ENCODE measurements at regions not wholly inside any gene's neighbourhood (a gene's known extent, or its start where the extent isn't known, plus 50 kb on each side); places are given as distances from the start of the nearest gene placed in this dataset.
A peak's percentile ranks its signal among the peaks of the same experiment; 100 is the strongest.

GRCh38 chr12:124457287-124458219 is 109.9 kb downstream of the NCOR2 start:
- peak; percentile 76 for DNase-seq

GRCh38 chr12:124456652-124457152 is 110.7 kb downstream of the NCOR2 start:
- peak; percentile 67 for DNase-seq

- no peak for DNase-seq
These were observed 111.2 kb downstream of the NCOR2 start for GRCh38 chr12:124456133-124456651.

- no peak for DNase-seq
These were observed 112.1 kb downstream of the NCOR2 start for GRCh38 chr12:124455336-124455735.

- DNase-seq: peak; percentile 20
These were observed 112.7 kb downstream of the NCOR2 start for GRCh38 chr12:124454735-124455134.

GRCh38 chr12:124454352-124454725 is 113.1 kb downstream of the NCOR2 start:
- no peak for DNase-seq

GRCh38 chr12:124453419-124454351 is 113.7 kb downstream of the NCOR2 start:
- DNase-seq: peak; percentile 88

- no peak for DNase-seq
These were observed 114.7 kb downstream of the NCOR2 start for GRCh38 chr12:124452576-124453331.

GRCh38 chr12:124451637-124452243 is 115.7 kb downstream of the NCOR2 start:
- no peak for DNase-seq

GRCh38 chr12:124451016-124451415 is 116.4 kb downstream of the NCOR2 start:
- DNase-seq: no peak

- no peak for DNase-seq
These were observed 117.0 kb downstream of the NCOR2 start for GRCh38 chr12:124450376-124450750.

- no peak for DNase-seq
These were observed 117.6 kb downstream of the NCOR2 start for GRCh38 chr12:124449623-124450375.

GRCh38 chr12:124448955-124449622 is 118.3 kb downstream of the NCOR2 start:
- DNase-seq: no peak

GRCh38 chr12:124448241-124448954 is 119.0 kb downstream of the NCOR2 start:
- no peak for DNase-seq

GRCh38 chr12:124446364-124446763 is 121.0 kb downstream of the NCOR2 start:
- DNase-seq: no peak

GRCh38 chr12:124445826-124446225 is 121.6 kb downstream of the NCOR2 start:
- DNase-seq: no peak

GRCh38 chr12:124445121-124445718 is 122.2 kb downstream of the NCOR2 start:
- no peak for DNase-seq

GRCh38 chr12:124443931-124444712 is 123.3 kb downstream of the NCOR2 start:
- no peak for DNase-seq

Measured in CD4-positive, alpha-beta T cell treated with Interleukin-21 for 1 hour (primary cell).